GM12872 (cell line): ENCODE measurements at regions not wholly inside any gene's neighbourhood (a gene's known extent, or its start where the extent isn't known, plus 50 kb on each side); places are given as distances from the start of the nearest gene placed in this dataset.

Experiments used
- TF ChIP-seq, protein P1 (sequence below): IDR thresholded peaks from 3 replicates; pipeline ENCODE4 v1.5.1; 2011; ENCODE audit warnings: low read depth, mild to moderate bottlenecking, low read length, moderate library complexity; ENCODE audit not compliant: insufficient read depth

GRCh38 chr2:145186303-145186702, 666.4 kb upstream of the ZEB2 start:
- TF ChIP-seq, protein P1, sequence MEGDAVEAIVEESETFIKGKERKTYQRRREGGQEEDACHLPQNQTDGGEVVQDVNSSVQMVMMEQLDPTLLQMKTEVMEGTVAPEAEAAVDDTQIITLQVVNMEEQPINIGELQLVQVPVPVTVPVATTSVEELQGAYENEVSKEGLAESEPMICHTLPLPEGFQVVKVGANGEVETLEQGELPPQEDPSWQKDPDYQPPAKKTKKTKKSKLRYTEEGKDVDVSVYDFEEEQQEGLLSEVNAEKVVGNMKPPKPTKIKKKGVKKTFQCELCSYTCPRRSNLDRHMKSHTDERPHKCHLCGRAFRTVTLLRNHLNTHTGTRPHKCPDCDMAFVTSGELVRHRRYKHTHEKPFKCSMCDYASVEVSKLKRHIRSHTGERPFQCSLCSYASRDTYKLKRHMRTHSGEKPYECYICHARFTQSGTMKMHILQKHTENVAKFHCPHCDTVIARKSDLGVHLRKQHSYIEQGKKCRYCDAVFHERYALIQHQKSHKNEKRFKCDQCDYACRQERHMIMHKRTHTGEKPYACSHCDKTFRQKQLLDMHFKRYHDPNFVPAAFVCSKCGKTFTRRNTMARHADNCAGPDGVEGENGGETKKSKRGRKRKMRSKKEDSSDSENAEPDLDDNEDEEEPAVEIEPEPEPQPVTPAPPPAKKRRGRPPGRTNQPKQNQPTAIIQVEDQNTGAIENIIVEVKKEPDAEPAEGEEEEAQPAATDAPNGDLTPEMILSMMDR, result peak; percentile 14; the same call in 1 of the 3 replicates

GRCh38 chr2:145185696-145186095, 665.8 kb upstream of the ZEB2 start:
- TF ChIP-seq, protein P1, result no peak

DNA sequence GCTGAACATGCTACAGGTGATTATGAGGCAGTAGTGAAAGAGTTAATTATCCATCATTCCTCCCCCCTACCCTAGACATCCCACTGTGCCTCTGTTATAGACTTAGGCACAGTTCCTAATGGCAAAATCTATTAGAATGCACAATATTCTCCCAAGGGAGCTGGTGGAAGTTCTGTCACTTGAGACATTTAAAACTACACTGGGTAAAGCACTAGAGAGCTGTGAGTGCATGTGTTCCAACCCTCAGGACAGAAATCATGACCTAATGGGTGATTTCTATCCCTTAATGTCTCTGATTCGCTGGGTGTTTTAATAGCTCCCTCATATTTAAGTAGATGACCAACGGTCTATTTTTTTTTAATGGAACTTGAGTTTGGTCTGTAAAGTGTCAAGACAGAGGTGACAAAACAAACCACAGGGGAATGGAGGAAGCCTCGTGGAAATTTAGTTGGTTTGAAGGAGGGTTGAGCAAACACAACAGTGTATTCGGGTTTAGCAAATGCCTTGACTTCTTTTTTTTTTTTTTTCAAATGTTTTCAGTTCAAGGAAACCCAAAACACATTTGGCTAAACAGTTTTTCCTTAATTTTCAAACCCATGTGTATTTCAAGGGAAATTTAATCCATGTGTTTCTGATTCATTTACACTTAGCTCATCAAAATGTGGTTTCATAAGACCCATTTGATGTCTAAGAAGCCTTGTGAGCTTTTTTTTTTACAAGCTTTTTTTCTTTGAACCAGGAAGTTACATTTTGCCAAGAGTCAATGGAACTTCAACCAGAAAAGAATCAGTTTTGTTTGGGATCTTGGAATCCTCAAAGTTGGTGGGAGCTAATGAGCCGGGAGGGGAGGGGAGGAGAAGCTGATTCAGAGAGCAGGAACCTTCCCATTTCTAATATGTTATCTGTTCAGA, 665.1 kb upstream of the ZEB2 start:
- TF ChIP-seq, protein P1, result no peak

DNA sequence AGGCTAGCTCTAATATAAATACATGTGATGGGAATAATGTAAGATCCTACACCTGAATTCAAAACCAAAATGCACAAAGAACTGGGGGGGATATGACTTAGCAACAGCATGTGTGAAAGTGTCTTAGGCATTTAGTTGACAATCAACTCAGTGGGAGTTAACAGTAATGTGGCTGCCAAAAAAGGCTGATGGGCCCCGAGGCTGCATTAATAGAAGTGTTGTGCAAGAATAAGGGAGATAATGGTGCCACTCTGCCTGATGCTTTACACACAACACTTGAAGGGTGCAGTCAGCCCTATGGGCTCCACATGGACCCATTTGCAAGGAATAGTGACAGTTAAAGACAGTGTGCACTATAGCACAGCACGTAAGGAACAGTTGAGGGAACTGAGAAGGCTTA, 649.4 kb upstream of the ZEB2 start:
- TF ChIP-seq, protein P1, result no peak

DNA sequence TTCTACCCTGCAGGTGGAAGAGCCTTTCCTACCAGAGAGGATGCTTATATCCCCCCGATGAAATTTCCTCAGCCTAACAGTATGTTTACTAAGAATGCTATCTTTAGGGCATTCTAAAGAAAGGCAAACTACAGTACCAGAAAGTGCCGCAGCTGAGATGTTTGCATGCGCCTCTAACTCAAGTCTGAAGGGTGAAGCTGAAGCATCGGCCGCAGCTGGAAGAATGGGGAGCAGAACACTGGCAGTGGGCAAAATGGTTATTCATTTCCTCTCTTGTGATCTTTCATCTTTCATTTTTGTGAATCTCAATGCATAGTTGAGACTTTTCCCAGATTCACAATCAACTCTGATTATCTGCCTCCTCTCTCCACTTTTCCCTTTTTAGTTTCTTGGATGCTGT, 648.2 kb upstream of the ZEB2 start:
- TF ChIP-seq, protein P1, result no peak

- TF ChIP-seq, protein P1, result no peak
Measured at GRCh38 chr2:145166731-145167302, 646.9 kb upstream of the ZEB2 start.

GRCh38 chr2:145161656-145162055, 641.7 kb upstream of the ZEB2 start:
- TF ChIP-seq, protein P1, result no peak
